WTC11 (cell line): ENCODE measurements at regions not wholly inside any gene's neighbourhood (a gene's known extent, or its start where the extent isn't known, plus 50 kb on each side); places are given as distances from the start of the nearest gene placed in this dataset.

ENCODE experiments used
- ATAC-seq: fragments of 200-7000 bp; cut with Tn5 transposase; 2 replicates; pipeline ENCODE4 v1.10.0; 2021; ENCODE audit warnings: mild to moderate bottlenecking, moderate library complexity
- CTCF ChIA-PET: fragments of 300-600 bp; sonication (Branson Sonifier 250); formaldehyde crosslinking; loops from one replicate; lab custom pipeline; 2021; ENCODE audit warnings: antibody characterized with exemption; lab: Charles Lee
- POLR2A ChIA-PET: fragments of 350-600 bp; sonication (Branson Sonifier 250); formaldehyde crosslinking; loops from one replicate; lab custom pipeline; 2021; ENCODE audit warnings: antibody characterized with exemption; lab: Charles Lee
- DNase-seq: peaks from one replicate; pipeline ENCODE4 v3.0.0; 2021; ENCODE audit warnings: low spot score
- H3K27ac Mint-ChIP-seq: 2 replicates; pipeline ENCODE4 v1.8.0; 2021; ENCODE audit warnings: mixed read lengths
- H3K27me3 Mint-ChIP-seq: 2 replicates; pipeline ENCODE4 v1.8.0; 2021; ENCODE audit warnings: low read depth, mild to moderate bottlenecking, moderate library complexity, mixed read lengths
- H3K36me3 Mint-ChIP-seq: 2 replicates; pipeline ENCODE4 v1.8.0; 2021; ENCODE audit warnings: mixed read lengths
- H3K4me1 Mint-ChIP-seq: 2 replicates; pipeline ENCODE4 v1.8.0; 2022; ENCODE audit warnings: mixed read lengths
- H3K4me3 Mint-ChIP-seq: 2 replicates; pipeline ENCODE4 v1.8.0; 2021; ENCODE audit warnings: mild to moderate bottlenecking, moderate library complexity, mixed read lengths
- H3K9me3 Mint-ChIP-seq: 2 replicates; pipeline ENCODE4 v1.8.0; 2021; ENCODE audit warnings: mixed read lengths
- ATF3 ChIP-seq: sonication (generic); formaldehyde crosslinking; conservative IDR thresholded peaks from 2 replicates; pipeline ENCODE4 v1.8.1; 2022; ENCODE audit warnings: mild to moderate bottlenecking, missing genetic modification reagents
- CTCF ChIP-seq: fragments of 200-600 bp; IDR thresholded peaks from 2 replicates; pipeline ENCODE4 v1.8.0; 2022; ENCODE audit warnings: antibody characterized with exemption
- E2F5 ChIP-seq: sonication (generic); formaldehyde crosslinking; IDR thresholded peaks from 2 replicates; pipeline ENCODE4 v1.8.1; 2022; ENCODE audit warnings: mild to moderate bottlenecking, moderate library complexity, missing genetic modification reagents
- FOXK1 ChIP-seq: sonication (generic); formaldehyde crosslinking; IDR thresholded peaks from 2 replicates; pipeline ENCODE4 v1.8.0; 2022; ENCODE audit warnings: mild to moderate bottlenecking, moderate library complexity, missing genetic modification reagents
- KAT7 ChIP-seq: sonication (generic); formaldehyde crosslinking; IDR thresholded peaks from 2 replicates; pipeline ENCODE4 v1.8.1; 2023; ENCODE audit warnings: missing genetic modification reagents, mild to moderate bottlenecking, borderline replicate concordance
- NFATC4 ChIP-seq: fragments of 250-450 bp; sonication (Bioruptor Pico); IDR thresholded peaks from 2 replicates; pipeline ENCODE4 v1.9.0; 2021; ENCODE audit warnings: mild to moderate bottlenecking
- TCF7 ChIP-seq: sonication (generic); formaldehyde crosslinking; IDR thresholded peaks from 2 replicates; pipeline ENCODE4 v1.8.0; 2022; ENCODE audit warnings: mild to moderate bottlenecking, low read depth, missing genetic modification reagents, moderate library complexity
- USF1 ChIP-seq: sonication (generic); formaldehyde crosslinking; IDR thresholded peaks from 2 replicates; pipeline ENCODE4 v1.8.0; 2022; ENCODE audit warnings: mild to moderate bottlenecking, missing genetic modification reagents
- USF2 ChIP-seq: sonication (generic); formaldehyde crosslinking; IDR thresholded peaks from 2 replicates; pipeline ENCODE4 v1.8.1; 2023; ENCODE audit warnings: mild to moderate bottlenecking, missing genetic modification reagents, moderate library complexity
- ZNF232 ChIP-seq: sonication (generic); formaldehyde crosslinking; IDR thresholded peaks from 2 replicates; pipeline ENCODE4 v1.8.0; 2022; ENCODE audit warnings: mild to moderate bottlenecking, missing genetic modification reagents
- ZNF281 ChIP-seq: sonication (generic); formaldehyde crosslinking; IDR thresholded peaks from 2 replicates; pipeline ENCODE4 v1.8.0; 2023; ENCODE audit warnings: mild to moderate bottlenecking, missing genetic modification reagents
- ZNF423 ChIP-seq: fragments of 250-450 bp; sonication (Bioruptor Pico); IDR thresholded peaks from 2 replicates; pipeline ENCODE4 v2.1.2; 2022; ENCODE audit warnings: mild to moderate bottlenecking, moderate library complexity

- ChIA-PET CTCF (no interaction called here), POLR2A (no interaction called here)
- DNase-seq = no peak
- TF ChIP-seq NFATC4 (CRISPR knock-in tag) = no peak
- TF ChIP-seq CTCF = no peak
- ATAC-seq = no peak
- Mint-ChIP-seq H3K36me3 (peaks cover 9% of the 10 kb centered on the region), H3K4me1 (peaks cover 28% of the 10 kb centered on the region), H3K9me3 (peaks cover 15% of the 10 kb centered on the region), H3K27ac (no peak overlapping the region), H3K27me3 (peaks cover 70% of the 10 kb centered on the region), H3K4me3 (no peak overlapping the region)
Observed at GRCh38 chr6:167529444-167530335, 204.8 kb downstream of the TTLL2 start.

GRCh38 chr6:167530951-167531350 is 206.1 kb downstream of the TTLL2 start:
- Mint-ChIP-seq H3K4me3 (no peak overlapping the region), H3K36me3 (peaks cover 21% of the 10 kb centered on the region), H3K9me3 (peaks cover 20% of the 10 kb centered on the region), H3K27me3 (peaks cover 79% of the 10 kb centered on the region), H3K4me1 (peaks cover 28% of the 10 kb centered on the region), H3K27ac (no peak overlapping the region)
- CTCF ChIA-PET = no interaction called here
- ATAC-seq = no peak
- DNase-seq = no peak
- TF ChIP-seq KAT7 (CRISPR knock-in tag) = no peak
- TF ChIP-seq ZNF423 (CRISPR knock-in tag) = no peak
- no peak for TF ChIP-seq E2F5
- TF ChIP-seq ZNF281 (CRISPR knock-in tag) = no peak
- TF ChIP-seq FOXK1 (CRISPR knock-in tag) = no peak
- TF ChIP-seq ATF3 (CRISPR knock-in tag) = no peak
- TF ChIP-seq ZNF232 (CRISPR knock-in tag) = no peak
- TF ChIP-seq TCF7 (CRISPR knock-in tag) = no peak
- POLR2A ChIA-PET = no interaction called here

GRCh38 chr6:167532410-167533288 is 207.8 kb downstream of the TTLL2 start:
- H3K27me3 Mint-ChIP-seq = peaks cover 90% of the 10 kb centered on the region
- peaks cover 24% of the 10 kb centered on the region for H3K36me3 Mint-ChIP-seq
- no peak for TF ChIP-seq E2F5
- TF ChIP-seq USF1 = peak; percentile 63
- peak; percentile 75 for TF ChIP-seq USF2
- CTCF ChIA-PET = no interaction called here
- H3K4me3 Mint-ChIP-seq = no peak overlapping the region
- H3K9me3 Mint-ChIP-seq = peaks cover 27% of the 10 kb centered on the region
- no peak overlapping the region for H3K27ac Mint-ChIP-seq
- H3K4me1 Mint-ChIP-seq = peaks cover 25% of the 10 kb centered on the region
- no peak for DNase-seq
- POLR2A ChIA-PET = no interaction called here
- peak; percentile 32; the same call in 1 of the 2 replicates for ATAC-seq
